Thymus (tissue), 11 donors: ENCODE measurements at regions not wholly inside any gene's neighbourhood (a gene's known extent, or its start where the extent isn't known, plus 50 kb on each side); places are given as distances from the start of the nearest gene placed in this dataset.

Source experiments
- DNase-seq, 9 donors: peaks; one replicate each; pipeline ENCODE4 v3.0.0-alpha.2; 2013; ENCODE audit warnings: low spot score in 9 of 9, low read depth in 6 of 9, missing footprints in 1 of 9
- H3K27ac ChIP-seq, 2 donors: one replicate each; pipeline ENCODE4 v1.5.1; 2013; ENCODE audit warnings: control low read depth in 1 of 2, low read depth in 1 of 2, low read length in 1 of 2, mild to moderate bottlenecking in 1 of 2, moderate library complexity in 1 of 2
- H3K27me3 ChIP-seq, 2 donors: one replicate each; pipeline ENCODE4 v1.5.1; 2013; ENCODE audit warnings: low read length in 1 of 2; ENCODE audit not compliant: control insufficient read depth in 2 of 2, insufficient read depth in 1 of 2
- H3K36me3 ChIP-seq, 2 donors: one replicate each; pipeline ENCODE4 v1.5.1; 2013; ENCODE audit warnings: low read length in 1 of 2, mild to moderate bottlenecking in 1 of 2, moderate library complexity in 1 of 2; ENCODE audit not compliant: control insufficient read depth in 2 of 2, insufficient read depth in 2 of 2
- H3K4me1 ChIP-seq, 2 donors: one replicate each; pipeline ENCODE4 v1.5.1; 2013; ENCODE audit warnings: low read length in 2 of 2; ENCODE audit not compliant: control insufficient read depth in 2 of 2, insufficient read depth in 2 of 2
- H3K4me3 ChIP-seq, 2 donors: one replicate each; pipeline ENCODE4 v1.5.1; 2013; ENCODE audit warnings: low read length in 2 of 2, control low read depth in 1 of 2, mild to moderate bottlenecking in 1 of 2
- H3K9me3 ChIP-seq, 2 donors: one replicate each; pipeline ENCODE4 v1.5.1; 2013; ENCODE audit warnings: low read length in 1 of 2, mild to moderate bottlenecking in 1 of 2; ENCODE audit not compliant: control insufficient read depth in 2 of 2, insufficient read depth in 1 of 2
- WGBS: extraction: QIAGEN DNeasy Blood & Tissue Kit; methylation state at CpG from one replicate; pipeline ENCODE4 v1.1.7; 2013; 5-methylcytosine and 5-hydroxymethylcytosine counted together
- donor health status: healthy.

GRCh38 chr10:42973411-42973810 lies 103.5 kb upstream of the RET start:
- Histone ChIP-seq H3K4me1 (no peaks in the 10 kb centered on the region), H3K9me3 (no peaks in the 10 kb centered on the region), H3K27me3 (no peaks in the 10 kb centered on the region), H3K4me3 (no peak overlapping the region), H3K36me3 (no peaks in the 10 kb centered on the region), H3K27ac (no peak overlapping the region)
- no peak for DNase-seq
- WGBS = 96% methylated on average over 6 of the region's 6 CpGs

- DNase-seq = no peak
- Histone ChIP-seq H3K27me3 (no peaks in the 10 kb centered on the region), H3K4me1 (no peaks in the 10 kb centered on the region), H3K9me3 (no peaks in the 10 kb centered on the region), H3K4me3 (no peak overlapping the region), H3K27ac (no peak overlapping the region), H3K36me3 (no peaks in the 10 kb centered on the region)
- WGBS = 97% methylated on average over 9 of the region's 9 CpGs
Observed at GRCh38 chr10:42973870-42974692, 102.8 kb upstream of the RET start.

GRCh38 chr10:42974693-42975002 lies 102.2 kb upstream of the RET start:
- Histone ChIP-seq H3K4me3 (no peak overlapping the region), H3K27me3 (no peaks in the 10 kb centered on the region), H3K27ac (no peak overlapping the region), H3K9me3 (no peaks in the 10 kb centered on the region), H3K4me1 (no peaks in the 10 kb centered on the region), H3K36me3 (no peaks in the 10 kb centered on the region)
- no peak for DNase-seq
- 94% methylated on average over 3 of the region's 3 CpGs for WGBS

GRCh38 chr10:42975005-42975493 lies 101.8 kb upstream of the RET start:
- Histone ChIP-seq H3K36me3 (no peaks in the 10 kb centered on the region), H3K4me1 (no peaks in the 10 kb centered on the region), H3K27me3 (no peaks in the 10 kb centered on the region), H3K27ac (no peak overlapping the region), H3K4me3 (no peak overlapping the region), H3K9me3 (no peaks in the 10 kb centered on the region)
- no peak for DNase-seq
- 73% methylated on average over 4 of the region's 4 CpGs for WGBS

- WGBS = 96% methylated on average over 21 of the region's 21 CpGs
- Histone ChIP-seq H3K27me3 (no peaks in the 10 kb centered on the region), H3K9me3 (no peaks in the 10 kb centered on the region), H3K4me3 (no peak overlapping the region), H3K27ac (no peak overlapping the region), H3K36me3 (no peaks in the 10 kb centered on the region), H3K4me1 (no peaks in the 10 kb centered on the region)
- DNase-seq = no peak
Observed at GRCh38 chr10:42975558-42976340, 101.1 kb upstream of the RET start.

GRCh38 chr10:42976351-42977031 lies 100.4 kb upstream of the RET start:
- no peak for DNase-seq

GRCh38 chr10:42977032-42977416 lies 99.8 kb upstream of the RET start:
- H3K27ac ChIP-seq = no peak overlapping the region
- H3K36me3 ChIP-seq = no peaks in the 10 kb centered on the region
- no peak overlapping the region for H3K4me3 ChIP-seq
- H3K9me3 ChIP-seq = no peaks in the 10 kb centered on the region
- H3K4me1 ChIP-seq = no peaks in the 10 kb centered on the region
- no peak for DNase-seq
- H3K27me3 ChIP-seq = no peaks in the 10 kb centered on the region
- WGBS = 93% methylated on average over 5 of the region's 5 CpGs

More at GRCh38 chr10:42976351-42977031, 100.4 kb upstream of the RET start:
- H3K27me3 ChIP-seq = no peaks in the 10 kb centered on the region
- H3K9me3 ChIP-seq = no peaks in the 10 kb centered on the region
- H3K4me1 ChIP-seq = no peaks in the 10 kb centered on the region
- 97% methylated on average over 7 of the region's 7 CpGs for WGBS
- H3K27ac ChIP-seq = no peak overlapping the region
- no peak overlapping the region for H3K4me3 ChIP-seq
- no peaks in the 10 kb centered on the region for H3K36me3 ChIP-seq

GRCh38 chr10:42979181-42979580 lies 97.7 kb upstream of the RET start:
- peak in 1 of 9 donors; percentile 4 for DNase-seq

More at GRCh38 chr10:42979181-42979580, 97.7 kb upstream of the RET start:
- H3K4me3 ChIP-seq = no peak overlapping the region
- no peak overlapping the region for H3K27ac ChIP-seq
- H3K9me3 ChIP-seq = no peaks in the 10 kb centered on the region
- WGBS = 67% methylated on average over 2 of the region's 2 CpGs
- no peaks in the 10 kb centered on the region for H3K27me3 ChIP-seq
- H3K36me3 ChIP-seq = no peaks in the 10 kb centered on the region
- no peaks in the 10 kb centered on the region for H3K4me1 ChIP-seq
